HL-60 (cell line): ENCODE measurements at regions not wholly inside any gene's neighbourhood (a gene's known extent, or its start where the extent isn't known, plus 50 kb on each side); places are given as distances from the start of the nearest gene placed in this dataset.

Experiments
- DNase-seq, 2 experiments: peaks; one replicate each; pipeline ENCODE4 v3.0.0-alpha.2; 2010 to 2020; ENCODE audit warnings: low read depth in 1 of 2, low spot score in 1 of 2
- H3K27ac ChIP-seq: fragments of 250-450 bp; sonication (Bioruptor Pico); replicated peaks from 2 replicates; pipeline ENCODE4 v1.5.1; 2020; ENCODE audit warnings: mild to moderate bottlenecking, moderate library complexity
- H3K27me3 ChIP-seq: fragments of 250-450 bp; sonication (Bioruptor Pico); 2 replicates; pipeline ENCODE4 v1.5.1; 2021; ENCODE audit warnings: mild to moderate bottlenecking, moderate library complexity; ENCODE audit not compliant: insufficient read depth, poor library complexity, severe bottlenecking
- H3K4me3 ChIP-seq: replicated peaks from 2 replicates; pipeline ENCODE4 v1.5.1; 2011; ENCODE audit warnings: mild to moderate bottlenecking, control low read depth, low read length; ENCODE audit not compliant: insufficient read depth
- GABPA ChIP-seq: IDR thresholded peaks from 2 replicates; pipeline ENCODE4 v1.6.1; 2012; ENCODE audit warnings: low read depth
- POLR2AphosphoS5 ChIP-seq: IDR thresholded peaks from 2 replicates; pipeline ENCODE4 v1.6.1; 2012; ENCODE audit warnings: low read depth
- REST ChIP-seq: IDR thresholded peaks from 2 replicates; pipeline ENCODE4 v1.6.1; 2012; ENCODE audit warnings: low read depth; ENCODE audit not compliant: insufficient replicate concordance
- SPI1 ChIP-seq: IDR thresholded peaks from 2 replicates; pipeline ENCODE4 v1.6.1; 2012; ENCODE audit warnings: low read depth, mild to moderate bottlenecking, borderline replicate concordance
- TF ChIP-seq, protein P1 (sequence below): IDR thresholded peaks from one replicate; pipeline ENCODE4 v1.5.1; 2011; ENCODE audit warnings: low read length, control low read depth, inconsistent platforms; ENCODE audit not compliant: insufficient read depth

DNA sequence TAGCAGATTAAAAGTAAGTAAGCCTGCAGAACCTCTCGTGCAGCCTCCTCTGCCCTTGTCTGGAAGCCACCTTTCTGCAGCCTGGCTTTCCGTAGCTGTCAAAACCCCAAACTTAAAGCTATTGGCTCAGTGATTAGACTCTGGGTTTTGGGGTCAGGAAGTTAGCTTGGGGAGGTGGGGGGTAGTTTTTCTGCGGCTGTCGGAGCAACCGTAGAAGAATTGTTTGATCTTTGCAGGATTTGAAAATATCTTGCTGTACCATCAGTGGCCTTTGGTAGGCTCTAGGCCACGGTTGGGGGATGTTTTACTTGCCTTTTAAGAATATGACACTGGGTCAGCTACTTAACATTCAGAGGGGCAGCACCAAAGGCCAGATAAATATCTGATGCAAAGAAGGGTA is 88.4 kb upstream of the RASGRP1 start:
- TF ChIP-seq SPI1 (no peak), POLR2AphosphoS5 (no peak), REST (no peak), GABPA (no peak)
- TF ChIP-seq, protein P1, sequence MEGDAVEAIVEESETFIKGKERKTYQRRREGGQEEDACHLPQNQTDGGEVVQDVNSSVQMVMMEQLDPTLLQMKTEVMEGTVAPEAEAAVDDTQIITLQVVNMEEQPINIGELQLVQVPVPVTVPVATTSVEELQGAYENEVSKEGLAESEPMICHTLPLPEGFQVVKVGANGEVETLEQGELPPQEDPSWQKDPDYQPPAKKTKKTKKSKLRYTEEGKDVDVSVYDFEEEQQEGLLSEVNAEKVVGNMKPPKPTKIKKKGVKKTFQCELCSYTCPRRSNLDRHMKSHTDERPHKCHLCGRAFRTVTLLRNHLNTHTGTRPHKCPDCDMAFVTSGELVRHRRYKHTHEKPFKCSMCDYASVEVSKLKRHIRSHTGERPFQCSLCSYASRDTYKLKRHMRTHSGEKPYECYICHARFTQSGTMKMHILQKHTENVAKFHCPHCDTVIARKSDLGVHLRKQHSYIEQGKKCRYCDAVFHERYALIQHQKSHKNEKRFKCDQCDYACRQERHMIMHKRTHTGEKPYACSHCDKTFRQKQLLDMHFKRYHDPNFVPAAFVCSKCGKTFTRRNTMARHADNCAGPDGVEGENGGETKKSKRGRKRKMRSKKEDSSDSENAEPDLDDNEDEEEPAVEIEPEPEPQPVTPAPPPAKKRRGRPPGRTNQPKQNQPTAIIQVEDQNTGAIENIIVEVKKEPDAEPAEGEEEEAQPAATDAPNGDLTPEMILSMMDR: no peak
- no peak for DNase-seq
- Histone ChIP-seq H3K27me3 (no peaks in the 10 kb centered on the region), H3K4me3 (no peak overlapping the region), H3K27ac (no peak overlapping the region)

GRCh38 chr15:38658431-38658830 is 93.8 kb upstream of the RASGRP1 start:
- Histone ChIP-seq H3K27me3 (no peaks in the 10 kb centered on the region), H3K4me3 (no peak overlapping the region), H3K27ac (no peak overlapping the region)
- no peak for TF ChIP-seq REST
- TF ChIP-seq, protein P1: no peak
- TF ChIP-seq GABPA: no peak
- TF ChIP-seq POLR2AphosphoS5: no peak
- DNase-seq: no peak

- no peak for TF ChIP-seq GABPA
- Histone ChIP-seq H3K4me3 (no peak overlapping the region), H3K27me3 (peaks cover 2% of the 10 kb centered on the region), H3K27ac (no peak overlapping the region)
- DNase-seq: no peak
Observed at GRCh38 chr15:38660738-38661137, 96.1 kb upstream of the RASGRP1 start.

- no peak for DNase-seq
- Histone ChIP-seq H3K4me3 (no peak overlapping the region), H3K27ac (no peak overlapping the region), H3K27me3 (peaks cover 5% of the 10 kb centered on the region)
- no peak for TF ChIP-seq SPI1
- TF ChIP-seq, protein P1: no peak
- TF ChIP-seq REST: no peak
- no peak for TF ChIP-seq GABPA
- TF ChIP-seq POLR2AphosphoS5: no peak
Observed at GRCh38 chr15:38662033-38662802, 97.6 kb upstream of the RASGRP1 start.
